ENCODE measurements at regions not wholly inside any gene's neighbourhood (a gene's known extent, or its start where the extent isn't known, plus 50 kb on each side); places are given as distances from the start of the nearest gene placed in this dataset.

GRCh38 chr5:67311208-67311607 lies 114.6 kb upstream of the CD180 start:
- no peaks in the 10 kb centered on the region for H3K36me3 ChIP-seq
- TF ChIP-seq CTCF (IDR thresholded peaks at IDR 0.05), result no peak
- H3K4me1 ChIP-seq (ENCODE audit: control insufficient read depth in 1 of 2, low read depth in 2 of 2), result peaks cover 13 to 18% of the 10 kb centered on the region in 2 donors
- ATAC-seq (ENCODE audit: insufficient number of reproducible peaks, low FRiP score, low read depth) (no peak), DNase-seq (ENCODE audit: low spot score) (no peak)
- no peak overlapping the region for H3K4me3 ChIP-seq
- H3K27me3 ChIP-seq (replicated peaks; ENCODE audit: insufficient read depth), result no peaks in the 10 kb centered on the region
- no peaks in the 10 kb centered on the region for H3K9me3 ChIP-seq
- H3K27ac ChIP-seq, result no peak overlapping the region

- Histone ChIP-seq H3K9me3 (no peaks in the 10 kb centered on the region), H3K27ac (no peak overlapping the region), H3K36me3 (no peaks in the 10 kb centered on the region), H3K27me3 (replicated peaks; ENCODE audit: insufficient read depth) (no peaks in the 10 kb centered on the region), H3K4me3 (no peak overlapping the region), H3K4me1 (ENCODE audit: control insufficient read depth in 1 of 2, low read depth in 2 of 2) (peaks cover 13 to 21% of the 10 kb centered on the region in 2 donors)
- ATAC-seq (ENCODE audit: insufficient number of reproducible peaks, low FRiP score, low read depth), result no peak
- no peak for DNase-seq (ENCODE audit: low spot score)
- TF ChIP-seq CTCF (IDR thresholded peaks at IDR 0.05), result no peak
Measured at GRCh38 chr5:67310740-67311139, 114.1 kb upstream of the CD180 start.

GRCh38 chr5:67310169-67310568 lies 113.6 kb upstream of the CD180 start:
- Histone ChIP-seq H3K9me3 (no peaks in the 10 kb centered on the region), H3K27me3 (replicated peaks; ENCODE audit: insufficient read depth) (no peaks in the 10 kb centered on the region), H3K4me3 (no peak overlapping the region), H3K36me3 (no peaks in the 10 kb centered on the region), H3K27ac (no peak overlapping the region), H3K4me1 (ENCODE audit: control insufficient read depth in 1 of 2, low read depth in 2 of 2) (peaks cover 14 to 21% of the 10 kb centered on the region in 2 donors)
- DNase-seq (ENCODE audit: low spot score), result no peak
- no peak for TF ChIP-seq CTCF (IDR thresholded peaks at IDR 0.05)
- no peak for ATAC-seq (ENCODE audit: insufficient number of reproducible peaks, low FRiP score, low read depth)

GRCh38 chr5:67308988-67309688 lies 112.5 kb upstream of the CD180 start:
- ATAC-seq (ENCODE audit: insufficient number of reproducible peaks, low FRiP score, low read depth) (no peak), DNase-seq (ENCODE audit: low spot score) (no peak)
- Histone ChIP-seq H3K27ac (no peak overlapping the region), H3K4me3 (no peak overlapping the region), H3K27me3 (replicated peaks; ENCODE audit: insufficient read depth) (no peaks in the 10 kb centered on the region), H3K4me1 (ENCODE audit: control insufficient read depth in 1 of 2, low read depth in 2 of 2) (peaks cover 8 to 22% of the 10 kb centered on the region in 2 donors), H3K36me3 (no peaks in the 10 kb centered on the region), H3K9me3 (no peaks in the 10 kb centered on the region)
- TF ChIP-seq CTCF (IDR thresholded peaks at IDR 0.05), result no peak

GRCh38 chr5:67306965-67307607 lies 110.5 kb upstream of the CD180 start:
- H3K4me3 ChIP-seq, result no peak overlapping the region
- H3K4me1 ChIP-seq (ENCODE audit: control insufficient read depth in 1 of 2, low read depth in 2 of 2), result peaks cover 17 to 36% of the 10 kb centered on the region in 2 donors
- no peak for ATAC-seq (ENCODE audit: insufficient number of reproducible peaks, low FRiP score, low read depth)
- no peaks in the 10 kb centered on the region for H3K27me3 ChIP-seq (replicated peaks; ENCODE audit: insufficient read depth)
- no peak for TF ChIP-seq CTCF (IDR thresholded peaks at IDR 0.05)
- no peaks in the 10 kb centered on the region for H3K9me3 ChIP-seq
- no peaks in the 10 kb centered on the region for H3K36me3 ChIP-seq
- no peak overlapping the region for H3K27ac ChIP-seq
- DNase-seq (ENCODE audit: low spot score), result no peak
